K562 (cell line): ENCODE measurements at regions not wholly inside any gene's neighbourhood (a gene's known extent, or its start where the extent isn't known, plus 50 kb on each side); places are given as distances from the start of the nearest gene placed in this dataset.

ENCODE experiments used
- ADNP ChIP-seq: fragments of 200-800 bp; sonication (Bioruptor generic); IDR thresholded peaks from 2 replicates; pipeline ENCODE4 v1.6.1; 2016; ENCODE audit warnings: missing genetic modification characterization, missing compliant biosample characterization
- CREM ChIP-seq: IDR thresholded peaks from 2 replicates; pipeline ENCODE4 v1.6.1; 2014; ENCODE audit warnings: antibody characterized with exemption, low read depth
- GABPA ChIP-seq: fragments of 200-800 bp; sonication (Bioruptor generic); conservative IDR thresholded peaks from 2 replicates; pipeline ENCODE4 v1.6.1; 2016; ENCODE audit warnings: low read depth, missing genetic modification characterization, missing compliant biosample characterization
- GABPB2 ChIP-seq: fragments of 250-450 bp; sonication (Bioruptor Pico); conservative IDR thresholded peaks from 2 replicates; pipeline ENCODE4 v1.5.1; 2021; ENCODE audit warnings: mild to moderate bottlenecking
- MITF ChIP-seq: IDR thresholded peaks from 2 replicates; pipeline ENCODE4 v1.6.1; 2014; ENCODE audit warnings: antibody characterized with exemption
- PHF20 ChIP-seq: fragments of 450-650 bp; IDR thresholded peaks from 2 replicates; pipeline ENCODE4 v1.6.1; 2018; ENCODE audit not compliant: partially characterized antibody
- STAT5A ChIP-seq: IDR thresholded peaks from 2 replicates; pipeline ENCODE4 v1.6.1; 2012; ENCODE audit warnings: low read length, inconsistent platforms, borderline replicate concordance
- TEAD4 ChIP-seq, 2 experiments: sonication (generic) in 1 of 2; formaldehyde crosslinking in 1 of 2; IDR thresholded peaks; 2 replicates each; pipeline versions ENCODE4 v1.6.1 to v1.8.0; 2012 to 2022; ENCODE audit warnings: borderline replicate concordance in 1 of 2, inconsistent platforms in 1 of 2, low read length in 1 of 2, mild to moderate bottlenecking in 1 of 2, missing genetic modification reagents in 1 of 2
- ZNF780A ChIP-seq: fragments of 250-450 bp; sonication (Bioruptor Pico); IDR thresholded peaks from 2 replicates; pipeline ENCODE4 v1.5.0; 2021; ENCODE audit warnings: mild to moderate bottlenecking
- TF ChIP-seq, protein P1 (sequence below): fragments of 250-450 bp; sonication (Bioruptor Pico); IDR thresholded peaks from 2 replicates; pipeline ENCODE4 v1.4.0; 2020; ENCODE audit warnings: mild to moderate bottlenecking
- TF ChIP-seq, protein P2 (sequence below), 2 experiments: fragments of 450-650 bp; IDR thresholded peaks; 2 replicates each; pipeline ENCODE4 v1.6.1; 2016; ENCODE audit warnings: mild to moderate bottlenecking in 2 of 2, borderline replicate concordance in 1 of 2, low read depth in 1 of 2, moderate library complexity in 1 of 2

- TF ChIP-seq ADNP (tag), result no peak
- TF ChIP-seq ZNF780A (CRISPR knock-in tag), result no peak
- peak; percentile 93 for TF ChIP-seq GABPA (tag)
- peak; percentile 94 for TF ChIP-seq PHF20
- TF ChIP-seq, protein P1, sequence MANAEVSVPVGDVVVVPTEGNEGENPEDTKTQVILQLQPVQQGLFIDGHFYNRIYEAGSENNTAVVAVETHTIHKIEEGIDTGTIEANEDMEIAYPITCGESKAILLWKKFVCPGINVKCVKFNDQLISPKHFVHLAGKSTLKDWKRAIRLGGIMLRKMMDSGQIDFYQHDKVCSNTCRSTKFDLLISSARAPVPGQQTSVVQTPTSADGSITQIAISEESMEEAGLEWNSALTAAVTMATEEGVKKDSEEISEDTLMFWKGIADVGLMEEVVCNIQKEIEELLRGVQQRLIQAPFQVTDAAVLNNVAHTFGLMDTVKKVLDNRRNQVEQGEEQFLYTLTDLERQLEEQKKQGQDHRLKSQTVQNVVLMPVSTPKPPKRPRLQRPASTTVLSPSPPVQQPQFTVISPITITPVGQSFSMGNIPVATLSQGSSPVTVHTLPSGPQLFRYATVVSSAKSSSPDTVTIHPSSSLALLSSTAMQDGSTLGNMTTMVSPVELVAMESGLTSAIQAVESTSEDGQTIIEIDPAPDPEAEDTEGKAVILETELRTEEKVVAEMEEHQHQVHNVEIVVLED, result peak; percentile 54
- TF ChIP-seq, protein P2, sequence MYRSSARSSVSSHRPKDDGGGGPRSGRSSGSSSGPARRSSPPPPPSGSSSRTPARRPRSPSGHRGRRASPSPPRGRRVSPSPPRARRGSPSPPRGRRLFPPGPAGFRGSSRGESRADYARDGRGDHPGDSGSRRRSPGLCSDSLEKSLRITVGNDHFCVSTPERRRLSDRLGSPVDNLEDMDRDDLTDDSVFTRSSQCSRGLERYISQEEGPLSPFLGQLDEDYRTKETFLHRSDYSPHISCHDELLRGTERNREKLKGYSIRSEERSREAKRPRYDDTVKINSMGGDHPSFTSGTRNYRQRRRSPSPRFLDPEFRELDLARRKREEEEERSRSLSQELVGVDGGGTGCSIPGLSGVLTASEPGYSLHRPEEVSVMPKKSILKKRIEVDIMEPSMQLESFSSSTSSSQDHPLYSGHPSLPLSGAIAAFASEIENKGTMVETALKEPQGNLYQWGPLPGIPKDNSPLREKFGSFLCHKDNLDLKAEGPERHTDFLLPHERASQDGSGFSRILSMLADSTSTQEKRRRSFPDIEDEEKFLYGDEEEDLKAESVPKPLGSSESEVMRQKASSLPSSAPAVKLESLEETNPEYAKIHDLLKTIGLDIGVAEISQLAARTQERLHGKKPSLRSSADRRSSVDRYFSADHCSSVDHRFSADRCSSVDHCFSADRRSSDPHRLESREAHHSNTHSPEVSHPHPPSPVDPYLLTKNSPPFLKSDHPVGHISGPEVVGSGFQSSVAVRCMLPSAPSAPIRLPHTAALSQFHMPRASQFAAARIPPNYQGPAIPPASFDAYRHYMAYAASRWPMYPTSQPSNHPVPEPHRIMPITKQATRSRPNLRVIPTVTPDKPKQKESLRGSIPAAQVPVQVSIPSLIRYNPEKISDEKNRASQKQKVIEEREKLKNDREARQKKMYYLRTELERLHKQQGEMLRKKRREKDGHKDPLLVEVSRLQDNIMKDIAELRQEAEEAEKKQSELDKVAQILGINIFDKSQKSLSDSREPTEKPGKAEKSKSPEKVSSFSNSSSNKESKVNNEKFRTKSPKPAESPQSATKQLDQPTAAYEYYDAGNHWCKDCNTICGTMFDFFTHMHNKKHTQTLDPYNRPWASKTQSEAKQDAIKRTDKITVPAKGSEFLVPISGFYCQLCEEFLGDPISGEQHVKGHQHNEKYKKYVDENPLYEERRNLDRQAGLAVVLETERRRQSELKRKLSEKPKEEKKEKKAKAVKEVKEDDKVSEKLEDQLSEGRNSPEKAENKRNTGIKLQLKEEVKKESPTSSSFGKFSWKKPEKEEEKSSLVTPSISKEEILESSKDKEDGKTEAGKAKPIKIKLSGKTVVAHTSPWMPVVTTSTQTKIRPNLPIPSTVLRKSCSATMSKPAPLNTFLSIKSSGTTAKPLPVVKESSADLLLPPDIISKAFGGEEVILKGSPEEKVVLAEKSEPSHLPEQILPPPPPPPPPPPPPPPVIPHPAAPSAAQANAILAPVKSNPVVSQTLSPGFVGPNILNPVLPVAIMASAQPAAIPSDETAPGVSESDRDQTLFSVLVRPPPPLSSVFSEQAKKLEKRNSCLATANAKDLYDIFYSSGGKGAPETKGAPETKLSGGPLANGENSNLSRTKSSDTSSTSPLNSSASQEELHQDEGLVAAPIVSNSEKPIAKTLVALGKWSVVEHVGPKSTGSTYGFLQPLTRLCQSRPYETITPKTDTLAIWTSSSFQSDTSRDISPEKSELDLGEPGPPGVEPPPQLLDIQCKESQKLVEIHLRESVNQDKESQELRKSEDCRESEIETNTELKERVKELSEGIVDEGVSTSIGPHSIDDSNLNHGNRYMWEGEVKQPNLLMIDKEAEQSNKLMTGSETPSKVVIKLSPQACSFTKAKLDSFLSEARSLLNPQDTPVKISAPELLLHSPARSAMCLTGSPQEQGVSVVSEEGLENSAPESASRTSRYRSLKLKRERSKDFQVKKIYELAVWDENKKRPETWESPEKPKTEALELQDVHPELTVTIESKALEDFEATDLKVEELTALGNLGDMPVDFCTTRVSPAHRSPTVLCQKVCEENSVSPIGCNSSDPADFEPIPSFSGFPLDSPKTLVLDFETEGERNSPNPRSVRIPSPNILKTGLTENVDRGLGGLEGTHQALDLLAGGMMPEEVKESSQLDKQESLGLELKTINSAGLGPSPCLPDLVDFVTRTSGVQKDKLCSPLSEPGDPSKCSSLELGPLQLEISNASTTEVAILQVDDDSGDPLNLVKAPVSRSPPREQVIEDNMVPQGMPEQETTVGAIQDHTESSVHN (IDR thresholded peaks at IDR 0.05; ENCODE audit: borderline replicate concordance in 1 of 2, low read depth in 1 of 2), result no peak
- TF ChIP-seq STAT5A, result no peak
- TF ChIP-seq MITF, result no peak
- no peak for TF ChIP-seq TEAD4 (IDR thresholded peaks at IDR 0.05; ENCODE audit: low read length)
- TF ChIP-seq TEAD4 (CRISPR knock-in tag; IDR thresholded peaks at IDR 0.05; ENCODE audit: borderline replicate concordance), result no peak
- peak; percentile 96 for TF ChIP-seq CREM
- no peak for TF ChIP-seq GABPB2 (CRISPR knock-in tag)
Observed at GRCh38 chr15:62389885-62390790, 225.1 kb upstream of the C2CD4B start, which contains the start of gene TLN2 (continued).
